GM18909 (cell line): ENCODE measurements at regions not wholly inside any gene's neighbourhood (a gene's known extent, or its start where the extent isn't known, plus 50 kb on each side); places are given as distances from the start of the nearest gene placed in this dataset.
A peak's percentile ranks its signal among the peaks of the same experiment; 100 is the strongest.

Experiments
- ATAC-seq: cut with Tn5 transposase; IDR thresholded peaks from one replicate; pipeline ENCODE4 v1.9.1; 2021; ENCODE audit warnings: mild to moderate bottlenecking; ENCODE audit not compliant: unreplicated experiment, poor library complexity

DNA sequence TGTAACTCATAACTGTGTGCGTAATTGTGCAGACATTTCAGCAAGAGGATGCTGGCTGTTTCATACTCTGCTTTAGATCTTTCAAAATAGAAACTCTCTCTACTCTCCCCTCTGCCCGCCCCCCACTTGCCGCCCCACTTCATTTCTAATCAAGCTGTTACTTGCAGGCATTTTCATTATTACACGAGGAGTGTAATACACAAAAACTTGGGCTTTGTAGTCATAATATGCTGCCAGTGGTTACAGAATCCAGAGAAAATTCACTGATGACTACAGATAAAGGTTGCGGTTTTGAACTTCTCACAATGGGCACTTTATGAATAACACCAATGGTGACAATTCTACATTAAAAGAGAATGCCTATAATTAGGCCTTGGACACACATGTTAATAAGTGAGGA, 194.0 kb upstream of the POU3F2 start:
- no peak for ATAC-seq

DNA sequence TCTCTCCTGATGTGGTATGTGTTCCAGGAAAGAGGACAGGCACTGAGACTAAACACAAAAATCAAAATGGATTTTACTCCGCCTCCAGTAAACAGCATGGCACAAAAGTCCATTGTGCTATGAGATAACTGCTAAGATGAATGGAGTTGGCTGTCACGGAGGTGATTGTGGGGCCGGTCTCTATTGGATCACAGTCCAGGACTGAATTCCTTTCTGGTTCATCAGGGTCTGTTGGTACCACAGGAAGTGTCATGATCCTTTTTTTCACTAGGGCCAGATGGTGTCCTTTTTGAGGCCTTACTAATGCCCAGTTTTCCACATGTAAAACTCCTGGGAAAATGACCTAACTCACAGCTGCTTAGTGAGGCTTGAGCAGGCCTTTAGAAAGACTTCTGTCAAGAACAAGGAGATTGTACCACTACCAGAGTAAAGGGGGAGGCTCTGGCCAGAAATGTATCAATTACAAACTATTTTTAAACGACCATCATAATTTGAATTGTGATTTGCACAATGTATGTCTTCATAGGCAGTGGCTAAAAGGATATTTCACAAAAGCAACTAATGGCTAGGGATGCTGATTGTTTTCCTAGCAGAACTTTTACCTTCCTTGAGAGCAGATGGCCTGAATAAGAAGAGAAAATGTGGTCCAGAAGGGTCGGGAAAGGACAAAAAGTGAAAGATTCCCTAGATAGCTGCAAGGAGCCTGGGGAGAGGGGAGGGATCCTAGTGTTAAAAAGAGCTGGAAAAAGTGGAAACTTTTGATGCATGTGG, 192.2 kb upstream of the POU3F2 start:
- ATAC-seq = no peak

DNA sequence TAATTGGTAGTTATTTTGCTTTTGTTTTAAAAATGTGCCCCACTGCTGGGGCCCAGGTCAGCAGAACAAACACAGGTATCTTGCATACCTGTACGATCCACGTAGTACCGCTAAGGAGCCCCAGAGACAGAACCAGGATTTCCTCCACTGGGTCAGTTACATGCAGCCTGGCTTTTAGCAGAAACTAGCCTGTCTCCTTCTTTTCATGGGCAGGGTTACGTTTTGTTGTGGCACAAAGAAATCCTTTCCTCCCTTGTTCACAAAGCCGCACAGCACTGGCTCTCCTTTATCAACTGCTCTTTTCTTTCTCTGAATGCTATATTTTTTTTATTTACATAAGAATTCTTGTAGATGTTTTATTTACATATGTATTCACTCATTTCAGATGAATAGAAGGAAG, 190.3 kb upstream of the POU3F2 start:
- ATAC-seq = no peak

DNA sequence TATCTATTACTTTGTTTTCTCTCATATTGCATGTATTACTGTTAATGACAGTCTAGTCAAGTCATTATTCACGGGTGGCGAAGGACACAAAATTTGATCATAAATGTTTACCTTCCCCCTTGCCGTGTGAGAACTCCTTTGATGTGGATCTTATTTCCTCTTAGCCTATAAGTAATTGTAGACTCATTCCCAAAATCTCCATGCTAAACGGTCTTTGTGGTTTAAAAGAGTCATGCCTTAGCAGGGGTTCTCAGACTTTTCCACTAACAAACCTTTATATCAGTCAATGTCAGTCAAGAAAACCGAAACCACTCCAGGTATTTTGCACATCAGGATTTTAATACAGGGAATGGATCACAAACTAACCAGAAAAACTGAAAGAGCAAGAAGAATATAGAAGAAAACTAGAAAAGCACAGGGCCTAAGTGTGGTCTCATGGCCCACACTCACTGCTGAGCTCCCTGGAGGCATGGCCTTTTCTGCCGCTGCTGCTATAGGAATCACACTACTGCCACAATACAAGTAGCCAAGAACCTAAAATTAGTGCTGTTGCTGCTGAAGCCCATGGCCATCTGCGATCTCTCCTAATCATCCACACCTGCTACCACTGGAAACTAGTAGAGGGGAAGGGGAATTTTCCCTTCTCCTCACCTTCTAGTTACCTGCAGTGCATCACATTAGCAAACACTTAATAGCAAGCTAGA, 186.0 kb upstream of the POU3F2 start:
- ATAC-seq = no peak

DNA sequence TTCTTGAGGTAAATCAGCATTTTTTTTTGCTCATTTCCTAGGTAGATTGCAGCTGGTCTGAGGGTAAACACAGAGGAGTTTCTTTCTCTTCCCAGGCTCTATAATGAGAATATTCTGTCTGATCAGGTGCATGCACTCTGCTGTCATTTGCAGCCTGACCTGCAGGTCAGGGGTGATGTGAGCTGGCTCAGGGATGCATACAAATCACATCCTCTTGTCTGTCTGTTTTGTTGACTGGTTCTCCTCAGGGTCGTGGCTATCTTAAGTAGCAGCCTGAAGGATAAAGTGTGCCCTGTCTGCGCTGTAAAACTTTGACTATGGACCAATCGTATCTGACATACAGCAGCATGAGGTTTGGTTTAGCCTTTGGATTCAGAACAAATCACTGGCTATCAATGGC, 183.4 kb upstream of the POU3F2 start:
- no peak for ATAC-seq

DNA sequence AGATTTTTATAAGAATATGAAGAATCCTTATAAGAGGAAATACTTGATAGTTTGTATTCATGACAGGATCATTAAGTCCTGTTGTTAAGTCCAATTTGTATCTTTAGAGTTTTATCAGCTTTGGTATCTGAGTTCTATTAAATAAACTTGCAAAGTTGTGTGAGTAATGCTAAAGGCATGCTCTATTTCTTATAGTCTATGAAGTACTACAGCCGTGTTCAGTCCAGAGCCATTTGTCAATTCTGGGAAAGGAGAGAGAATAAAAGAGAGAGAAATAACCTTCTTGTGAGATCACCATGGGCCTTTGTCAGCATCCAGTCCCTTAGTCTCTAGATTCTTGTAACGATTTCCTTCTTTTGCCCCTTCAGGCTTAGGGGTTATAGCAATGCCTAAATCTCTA, 181.2 kb upstream of the POU3F2 start:
- ATAC-seq = no peak

DNA sequence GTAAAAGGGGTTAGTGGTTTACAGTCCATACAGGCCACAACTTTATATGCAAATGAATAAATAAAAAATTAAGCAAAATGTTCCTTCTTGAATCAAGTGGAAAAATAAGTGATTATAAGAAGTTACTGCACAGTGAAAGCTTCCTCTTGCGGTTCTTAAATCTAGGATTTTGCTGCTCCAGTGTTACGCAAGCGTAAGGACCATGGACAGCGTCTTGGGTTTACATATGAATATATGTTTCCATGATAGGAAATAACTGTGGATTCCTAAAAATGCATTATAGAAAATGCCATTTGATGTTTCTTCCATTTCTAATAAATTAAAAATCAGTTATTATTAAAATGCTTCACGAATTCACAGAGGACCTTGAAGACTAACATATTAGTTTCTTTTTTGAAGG, 176.6 kb upstream of the POU3F2 start:
- no peak for ATAC-seq

DNA sequence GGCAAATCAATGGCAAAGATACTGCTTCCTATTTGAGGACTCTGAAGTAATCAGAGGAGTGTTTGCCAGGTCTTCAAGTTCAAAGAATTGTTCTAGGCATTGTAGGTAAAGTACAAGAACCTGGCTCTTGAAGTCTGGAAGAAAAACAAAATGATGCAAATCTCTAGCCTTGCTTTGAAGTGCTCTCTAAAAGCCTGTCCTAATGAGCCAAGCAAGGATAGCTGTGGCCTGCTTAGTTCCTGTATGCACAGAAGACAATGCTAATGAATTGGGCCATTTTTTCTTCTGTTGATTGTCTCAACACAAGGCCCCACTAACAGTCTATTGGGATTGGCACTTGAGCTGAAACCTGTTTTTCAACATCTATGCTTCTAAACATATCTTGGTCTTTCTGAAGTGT, 165.0 kb upstream of the POU3F2 start:
- ATAC-seq = no peak

DNA sequence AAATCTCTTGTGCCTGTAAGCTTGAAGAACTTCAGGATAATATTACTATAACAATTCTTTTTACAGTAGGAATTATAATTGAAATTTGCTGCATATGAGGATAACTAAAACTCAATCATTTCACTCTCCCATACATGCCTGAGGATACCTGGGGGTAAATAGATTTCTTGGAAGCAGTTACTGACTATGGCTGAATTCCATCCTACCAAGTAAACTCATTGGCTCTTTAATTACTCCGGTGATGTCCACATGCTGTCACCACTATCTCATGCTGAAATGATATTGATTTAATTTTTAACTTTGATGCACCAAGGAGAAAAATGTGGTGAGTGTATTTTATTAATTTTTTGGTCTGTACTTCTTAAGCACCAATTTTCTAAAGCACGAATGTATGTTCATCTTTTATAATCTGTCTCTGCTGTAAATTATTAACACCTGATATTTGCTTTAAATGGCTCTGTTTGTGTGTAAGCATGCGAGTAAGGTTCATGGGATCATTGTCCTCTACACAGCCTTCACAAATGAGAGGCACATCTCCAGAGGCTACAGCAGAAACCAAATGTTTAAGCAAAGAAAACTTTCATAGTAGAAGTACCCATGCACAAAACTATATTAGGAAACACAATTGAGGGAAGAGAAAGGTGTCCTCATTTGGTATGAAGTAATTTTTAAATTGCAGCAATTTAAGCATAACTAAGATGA, 164.2 kb upstream of the POU3F2 start:
- ATAC-seq = no peak

DNA sequence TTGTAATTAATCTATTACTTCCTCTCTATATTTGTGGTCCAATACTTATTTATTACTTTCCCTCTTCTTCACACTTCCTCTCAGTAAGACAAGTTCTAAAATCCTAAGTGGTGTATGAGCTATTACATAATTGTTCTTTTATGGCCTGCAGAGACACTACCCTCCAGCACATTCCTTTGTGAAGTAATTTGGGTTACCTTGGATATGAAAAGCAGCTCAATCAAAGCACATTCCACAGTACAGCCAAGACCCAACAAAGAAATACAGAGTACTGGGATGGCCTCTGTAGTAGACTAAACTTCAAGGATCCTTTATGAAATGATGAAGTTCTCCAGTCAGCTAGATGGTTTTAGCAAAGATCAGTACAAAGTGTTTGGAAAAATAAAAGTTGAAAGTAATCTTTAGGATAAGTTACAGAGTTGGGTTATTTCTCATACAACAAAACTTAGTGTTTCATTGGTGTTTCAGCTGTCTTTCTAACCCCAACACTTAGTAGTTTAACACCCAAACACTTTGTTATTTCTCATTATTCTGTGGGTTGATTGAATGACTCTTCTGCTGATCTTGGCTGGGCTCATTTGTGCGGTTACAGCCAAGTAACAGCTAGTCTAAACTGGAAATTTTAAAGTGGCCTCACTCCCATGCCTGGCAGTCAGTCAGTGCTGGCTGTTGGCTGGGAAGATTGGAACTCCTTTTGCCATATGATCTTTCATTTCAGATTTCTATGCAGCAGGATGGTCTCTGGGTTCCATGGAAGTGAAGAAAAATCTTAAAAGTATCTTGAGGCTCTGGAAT, 161.5 kb upstream of the POU3F2 start:
- ATAC-seq = no peak

DNA sequence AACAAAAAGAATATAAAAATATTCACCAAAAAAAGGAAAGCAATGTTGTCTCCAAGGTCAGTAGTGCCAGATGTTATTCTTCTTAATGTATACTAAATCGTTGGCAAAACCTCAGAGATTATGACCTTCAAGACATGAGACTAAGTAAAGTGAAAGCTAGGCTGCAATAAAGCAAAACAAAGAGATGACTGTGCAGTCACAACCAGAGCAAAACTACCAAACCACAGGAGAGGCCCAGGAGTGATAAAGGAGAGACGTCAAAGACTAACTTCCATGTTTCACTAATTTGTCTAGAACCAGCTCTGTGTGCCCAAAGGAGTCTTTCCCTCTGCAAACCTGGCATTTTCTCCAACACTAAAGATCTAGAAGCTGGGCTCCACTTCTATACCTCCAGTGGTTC, 155.9 kb upstream of the POU3F2 start:
- ATAC-seq = peak; percentile 66

DNA sequence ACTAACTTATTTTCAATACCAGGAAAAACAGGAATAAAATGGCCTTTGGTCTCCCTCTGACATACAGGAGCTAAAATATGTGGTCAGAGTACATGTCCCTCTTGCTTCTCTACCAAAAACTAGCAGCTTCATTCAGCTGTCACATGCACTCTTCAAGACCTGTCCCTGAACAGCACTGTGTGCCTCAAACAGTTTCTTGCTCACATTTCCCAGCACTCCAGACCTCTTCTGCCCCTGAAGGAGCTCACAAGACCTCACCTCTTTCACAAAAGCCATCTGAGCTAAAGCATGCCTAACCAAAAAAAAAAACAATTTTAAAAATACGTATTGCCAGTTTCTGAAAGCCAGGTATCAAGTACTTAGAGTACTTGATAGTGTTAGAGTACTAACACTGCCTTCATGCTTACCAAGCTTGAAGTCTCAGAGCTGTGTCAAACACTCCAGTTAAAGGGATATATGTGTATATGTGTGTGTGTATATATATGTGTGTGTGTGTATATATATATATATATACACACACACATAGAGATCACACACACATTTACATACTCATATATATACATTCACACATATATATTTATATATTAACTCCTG, 148.3 kb upstream of the POU3F2 start:
- no peak for ATAC-seq

DNA sequence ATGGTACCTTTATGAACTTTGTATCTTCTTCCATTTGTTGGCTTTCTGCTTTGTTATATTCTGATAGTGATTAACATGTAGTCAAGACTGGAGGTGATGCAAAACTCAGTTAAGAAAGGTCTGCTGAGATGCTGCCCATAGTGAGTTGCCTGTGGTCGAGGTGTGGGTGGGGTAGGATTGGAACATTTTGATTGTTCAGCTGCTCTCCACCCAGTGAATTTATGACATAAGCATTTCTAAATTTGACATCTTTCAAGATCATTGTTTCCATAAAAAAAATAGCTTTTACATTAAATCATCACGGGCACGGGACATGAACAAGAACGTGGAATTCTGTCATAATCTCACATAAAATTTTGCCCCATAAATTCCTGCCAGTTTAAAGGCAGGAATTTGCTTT, 146.6 kb upstream of the POU3F2 start:
- ATAC-seq = no peak

DNA sequence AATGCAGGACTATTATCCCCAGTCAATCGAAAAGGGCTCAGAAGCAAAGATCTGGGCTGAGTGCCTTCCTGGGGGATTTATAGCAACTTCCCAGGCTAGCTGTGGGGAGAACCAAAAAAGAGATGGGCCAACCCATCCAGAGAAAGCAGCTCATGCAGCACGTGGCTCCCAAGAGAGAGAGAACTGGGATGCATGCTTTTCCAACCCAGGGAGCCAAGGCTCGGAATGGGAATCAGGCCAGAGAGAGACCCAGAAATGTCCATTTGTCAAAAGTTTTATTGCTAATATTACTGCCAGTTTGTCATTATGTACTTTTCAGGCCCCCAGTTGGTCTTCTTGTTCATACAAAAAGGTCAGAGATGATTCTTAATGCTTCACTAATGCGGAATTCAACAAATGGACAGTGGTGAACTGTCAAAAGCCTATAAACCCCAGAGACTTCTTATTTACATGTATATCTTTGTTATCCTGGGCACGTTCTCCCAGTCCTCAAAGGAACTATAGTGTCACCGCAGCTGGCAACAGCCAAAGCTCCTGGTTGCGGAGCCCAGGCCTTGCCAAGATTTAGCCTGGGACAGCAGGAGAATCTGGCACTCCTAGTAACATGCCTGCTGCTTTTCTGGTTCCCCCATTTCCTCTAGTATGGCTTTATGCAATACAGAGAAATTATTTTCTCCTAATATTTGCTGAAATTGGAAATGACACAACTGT, 139.1 kb upstream of the POU3F2 start:
- ATAC-seq = no peak

DNA sequence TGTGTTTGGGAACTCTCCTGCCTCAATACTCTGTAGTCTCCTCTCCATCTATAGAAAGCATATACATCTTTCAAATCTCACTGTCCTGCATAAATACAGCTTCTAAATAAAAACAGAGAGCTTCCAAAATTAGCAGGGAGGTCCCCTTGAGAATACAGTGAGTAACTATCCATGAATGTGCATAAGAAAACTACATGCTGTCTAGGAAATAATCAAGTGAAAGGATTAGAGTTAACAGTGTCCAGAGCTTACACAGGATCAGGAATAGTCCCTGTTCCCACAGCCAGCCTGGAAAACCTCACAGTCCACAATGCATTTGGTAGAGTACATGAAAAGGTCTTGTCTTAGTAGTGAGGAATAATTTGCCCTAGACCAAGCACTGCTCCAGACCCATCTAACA, 123.0 kb upstream of the POU3F2 start:
- no peak for ATAC-seq

DNA sequence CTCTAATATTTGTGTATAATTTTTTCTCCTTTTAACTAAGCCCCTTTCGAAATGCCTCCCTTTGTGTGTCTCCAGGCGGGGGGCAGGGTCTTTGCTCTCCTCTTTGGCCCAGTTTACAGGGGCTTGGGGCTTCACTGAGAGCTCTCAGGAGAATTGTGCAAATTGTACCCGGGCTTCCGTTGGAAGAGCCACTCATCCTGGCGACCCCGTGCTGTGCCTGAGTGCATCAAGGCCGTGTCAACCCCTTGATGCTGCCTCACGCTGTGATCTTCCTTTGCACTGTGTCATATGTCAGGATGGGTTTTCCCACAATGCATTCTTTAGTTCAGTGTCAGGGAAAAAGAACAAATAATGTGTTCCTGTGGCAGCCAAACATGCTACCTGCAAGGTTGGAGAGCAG, 118.0 kb upstream of the POU3F2 start:
- no peak for ATAC-seq

DNA sequence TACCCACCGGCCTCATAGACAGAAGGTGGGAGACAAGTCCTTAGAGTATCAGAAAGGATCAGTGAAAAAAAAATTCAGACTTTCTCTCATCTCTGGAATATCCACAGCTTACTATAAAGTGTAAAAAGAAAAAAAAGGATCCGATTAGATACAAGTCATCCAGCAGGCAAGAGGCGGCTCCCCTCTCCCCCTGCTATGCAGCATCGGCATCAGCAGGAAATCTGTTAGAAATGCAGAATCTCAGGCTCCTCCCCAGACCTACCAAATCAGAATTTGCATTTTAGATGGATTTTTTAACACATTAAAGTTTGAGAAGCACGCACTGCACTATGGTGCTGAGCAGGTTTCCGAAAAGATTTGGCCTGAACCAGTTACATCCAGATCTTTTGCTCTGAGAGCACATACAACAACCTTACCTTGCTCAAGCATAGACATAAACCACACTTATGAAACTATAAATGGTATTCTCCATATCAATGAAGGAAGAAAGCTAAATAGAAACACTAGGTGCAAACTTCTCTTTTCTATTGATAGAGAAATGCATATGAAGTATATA, 117.0 kb upstream of the POU3F2 start:
- ATAC-seq = no peak

DNA sequence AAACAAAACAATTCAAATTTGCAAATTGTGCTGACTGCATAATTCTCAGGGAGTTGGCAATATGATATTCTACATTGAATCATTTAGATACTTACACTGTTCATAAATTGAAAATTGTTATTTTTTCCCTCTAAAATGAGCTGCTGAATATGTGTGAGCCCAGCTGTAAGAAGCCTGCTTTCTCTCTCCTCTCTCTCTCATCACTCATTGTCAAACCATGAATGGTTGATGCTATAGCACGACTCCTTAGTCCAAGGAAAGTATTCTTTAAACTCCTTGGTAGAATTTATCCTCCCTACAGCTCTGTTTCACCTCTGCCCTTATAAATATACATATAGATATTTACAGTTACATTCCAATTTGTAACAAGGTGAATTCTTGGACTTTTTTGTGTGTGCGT, 116.4 kb upstream of the POU3F2 start:
- no peak for ATAC-seq

DNA sequence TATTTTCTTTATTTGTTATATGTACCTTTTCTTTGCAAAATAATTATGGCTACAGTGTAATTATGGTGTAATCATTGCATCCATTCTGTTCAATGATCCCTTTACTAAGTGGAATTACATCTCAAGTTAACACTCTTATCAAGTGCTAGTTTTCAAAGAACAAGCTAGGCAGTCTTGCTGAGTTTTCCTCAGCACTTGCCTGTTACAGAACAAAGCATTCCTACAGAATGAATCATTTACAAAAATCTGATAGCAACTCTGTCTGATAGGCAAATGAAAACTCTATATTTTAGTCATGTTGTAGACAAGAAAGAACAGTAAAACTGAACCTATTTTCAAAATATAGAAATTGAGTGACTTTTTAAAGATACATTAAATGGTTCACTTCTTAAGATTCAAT, 109.8 kb upstream of the POU3F2 start:
- ATAC-seq = no peak
